DND-41 (cell line): ENCODE measurements at regions not wholly inside any gene's neighbourhood (a gene's known extent, or its start where the extent isn't known, plus 50 kb on each side); places are given as distances from the start of the nearest gene placed in this dataset.

Experiments
- ATAC-seq: fragments of 200-7000 bp; cut with Tn5 transposase; 3 replicates; pipeline ENCODE4 v1.9.1; 2021; ENCODE audit warnings: low read depth; ENCODE audit not compliant: insufficient read depth
- DNase-seq: peaks from one replicate; pipeline ENCODE4 v3.0.0-alpha.2; 2020
- H2AFZ ChIP-seq: 2 replicates; pipeline ENCODE4 v1.6.0; 2012; ENCODE audit warnings: low read depth, low read length
- H3K27ac ChIP-seq: 2 replicates; pipeline ENCODE4 v1.5.1; 2012; ENCODE audit warnings: low read length, inconsistent platforms
- H3K27me3 ChIP-seq: fragments of 200-600 bp; sonication (generic); 2 replicates; pipeline ENCODE4 v1.6.0; 2012; ENCODE audit warnings: low read length, mild to moderate bottlenecking, inconsistent platforms; ENCODE audit not compliant: insufficient read depth, poor library complexity
- H3K36me3 ChIP-seq: 2 replicates; pipeline ENCODE4 v1.5.1; 2012; ENCODE audit warnings: low read length, inconsistent platforms; ENCODE audit not compliant: insufficient read depth
- H3K4me1 ChIP-seq: 2 replicates; pipeline ENCODE4 v1.5.1; 2012; ENCODE audit warnings: mild to moderate bottlenecking, low read length; ENCODE audit not compliant: insufficient read depth
- H3K4me2 ChIP-seq: 2 replicates; pipeline ENCODE4 v1.6.0; 2012; ENCODE audit warnings: mild to moderate bottlenecking, moderate library complexity, low read length, inconsistent platforms; ENCODE audit not compliant: insufficient read depth
- H3K4me3 ChIP-seq, 2 experiments: fragments of 200-600 bp in 1 of 2; shearing (Covaris generic) in 1 of 2; 2 replicates each; pipeline ENCODE4 v1.5.1; 2012 to 2016; ENCODE audit warnings: inconsistent platforms in 2 of 2, low read length in 2 of 2, mild to moderate bottlenecking in 2 of 2, low read depth in 1 of 2, moderate library complexity in 1 of 2
- H3K79me2 ChIP-seq: 2 replicates; pipeline ENCODE4 v1.6.0; 2012; ENCODE audit warnings: low read length, inconsistent platforms; ENCODE audit not compliant: insufficient read depth
- H3K9ac ChIP-seq: 2 replicates; pipeline ENCODE4 v1.6.0; 2012; ENCODE audit warnings: low read depth, mild to moderate bottlenecking, inconsistent platforms, low read length, moderate library complexity
- H3K9me3 ChIP-seq: 2 replicates; pipeline ENCODE4 v1.5.1; 2012; ENCODE audit warnings: low read length, moderate library complexity, mild to moderate bottlenecking, inconsistent platforms; ENCODE audit not compliant: insufficient read depth, severe bottlenecking
- H4K20me1 ChIP-seq: 2 replicates; pipeline ENCODE4 v1.6.0; 2012; ENCODE audit warnings: low read length; ENCODE audit not compliant: insufficient read depth
- EZH2 ChIP-seq: IDR thresholded peaks from 3 replicates; pipeline ENCODE4 v1.6.1; 2012; ENCODE audit warnings: borderline replicate concordance, low read depth, mild to moderate bottlenecking, moderate library complexity, low read length, inconsistent platforms; ENCODE audit not compliant: severe bottlenecking
- TF ChIP-seq, protein P1 (sequence below): IDR thresholded peaks from 2 replicates; pipeline ENCODE4 v1.5.1; 2012; ENCODE audit warnings: borderline replicate concordance, low read length, moderate library complexity, mild to moderate bottlenecking; ENCODE audit not compliant: poor library complexity, severe bottlenecking; ENCODE audit errors: extremely low read depth

DNA sequence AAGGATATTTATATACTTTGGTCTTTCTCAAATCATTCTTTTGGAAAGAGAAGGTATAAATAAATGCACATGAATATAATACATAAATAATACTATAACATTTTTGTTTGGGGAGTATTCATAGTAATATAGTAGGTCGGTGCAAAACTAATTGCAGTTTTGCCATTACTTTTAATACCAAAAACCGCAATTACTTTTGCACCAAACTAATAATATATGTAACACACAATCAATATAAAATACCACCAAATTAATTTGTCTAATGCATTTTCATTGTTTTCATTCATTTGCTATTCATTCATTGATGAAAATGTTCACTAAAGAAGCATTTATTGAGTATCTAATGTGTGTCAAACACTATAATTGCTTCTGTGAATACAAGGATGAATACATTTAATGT is 219.0 kb downstream of the RWDD3 start:
- Histone ChIP-seq H3K9me3 (no peaks in the 10 kb centered on the region), H2AFZ (no peak overlapping the region), H3K4me1 (no peaks in the 10 kb centered on the region), H4K20me1 (no peaks in the 10 kb centered on the region), H3K4me2 (no peak overlapping the region), H3K4me3 (no peak overlapping the region), H3K27me3 (no peaks in the 10 kb centered on the region), H3K27ac (no peak overlapping the region), H3K9ac (no peak overlapping the region), H3K79me2 (no peaks in the 10 kb centered on the region), H3K36me3 (no peaks in the 10 kb centered on the region)
- DNase-seq (no peak), ATAC-seq (no peak)
- no peak for TF ChIP-seq EZH2
- TF ChIP-seq, protein P1, sequence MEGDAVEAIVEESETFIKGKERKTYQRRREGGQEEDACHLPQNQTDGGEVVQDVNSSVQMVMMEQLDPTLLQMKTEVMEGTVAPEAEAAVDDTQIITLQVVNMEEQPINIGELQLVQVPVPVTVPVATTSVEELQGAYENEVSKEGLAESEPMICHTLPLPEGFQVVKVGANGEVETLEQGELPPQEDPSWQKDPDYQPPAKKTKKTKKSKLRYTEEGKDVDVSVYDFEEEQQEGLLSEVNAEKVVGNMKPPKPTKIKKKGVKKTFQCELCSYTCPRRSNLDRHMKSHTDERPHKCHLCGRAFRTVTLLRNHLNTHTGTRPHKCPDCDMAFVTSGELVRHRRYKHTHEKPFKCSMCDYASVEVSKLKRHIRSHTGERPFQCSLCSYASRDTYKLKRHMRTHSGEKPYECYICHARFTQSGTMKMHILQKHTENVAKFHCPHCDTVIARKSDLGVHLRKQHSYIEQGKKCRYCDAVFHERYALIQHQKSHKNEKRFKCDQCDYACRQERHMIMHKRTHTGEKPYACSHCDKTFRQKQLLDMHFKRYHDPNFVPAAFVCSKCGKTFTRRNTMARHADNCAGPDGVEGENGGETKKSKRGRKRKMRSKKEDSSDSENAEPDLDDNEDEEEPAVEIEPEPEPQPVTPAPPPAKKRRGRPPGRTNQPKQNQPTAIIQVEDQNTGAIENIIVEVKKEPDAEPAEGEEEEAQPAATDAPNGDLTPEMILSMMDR, result no peak

DNA sequence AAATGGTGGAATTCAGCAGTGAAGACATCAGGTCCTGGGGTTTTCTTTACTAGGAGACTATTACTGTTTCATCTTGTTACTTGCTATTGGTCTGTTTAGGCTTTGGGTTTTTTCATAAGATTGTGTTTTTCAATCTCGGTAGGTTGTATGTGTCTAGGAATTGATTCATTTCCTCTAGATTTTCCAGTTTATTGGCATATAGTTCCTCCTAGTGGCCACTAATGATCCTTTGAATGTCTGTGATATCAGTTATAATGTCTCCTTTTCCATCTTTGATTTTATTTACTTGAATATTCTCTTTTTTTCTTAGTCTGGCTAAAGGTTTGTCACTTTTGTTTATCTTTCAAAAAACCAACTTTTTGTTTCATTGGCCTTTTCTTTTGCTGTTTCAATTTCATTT is 233.0 kb downstream of the RWDD3 start:
- Histone ChIP-seq H3K4me2 (no peak overlapping the region), H3K4me1 (no peaks in the 10 kb centered on the region), H2AFZ (no peak overlapping the region), H3K79me2 (no peaks in the 10 kb centered on the region), H3K27me3 (no peaks in the 10 kb centered on the region), H3K27ac (no peak overlapping the region), H3K36me3 (no peaks in the 10 kb centered on the region), H4K20me1 (no peaks in the 10 kb centered on the region), H3K9ac (no peak overlapping the region), H3K4me3 (no peak overlapping the region), H3K9me3 (no peaks in the 10 kb centered on the region)
- DNase-seq (no peak), ATAC-seq (no peak)
- TF ChIP-seq, protein P1, result no peak
- no peak for TF ChIP-seq EZH2

DNA sequence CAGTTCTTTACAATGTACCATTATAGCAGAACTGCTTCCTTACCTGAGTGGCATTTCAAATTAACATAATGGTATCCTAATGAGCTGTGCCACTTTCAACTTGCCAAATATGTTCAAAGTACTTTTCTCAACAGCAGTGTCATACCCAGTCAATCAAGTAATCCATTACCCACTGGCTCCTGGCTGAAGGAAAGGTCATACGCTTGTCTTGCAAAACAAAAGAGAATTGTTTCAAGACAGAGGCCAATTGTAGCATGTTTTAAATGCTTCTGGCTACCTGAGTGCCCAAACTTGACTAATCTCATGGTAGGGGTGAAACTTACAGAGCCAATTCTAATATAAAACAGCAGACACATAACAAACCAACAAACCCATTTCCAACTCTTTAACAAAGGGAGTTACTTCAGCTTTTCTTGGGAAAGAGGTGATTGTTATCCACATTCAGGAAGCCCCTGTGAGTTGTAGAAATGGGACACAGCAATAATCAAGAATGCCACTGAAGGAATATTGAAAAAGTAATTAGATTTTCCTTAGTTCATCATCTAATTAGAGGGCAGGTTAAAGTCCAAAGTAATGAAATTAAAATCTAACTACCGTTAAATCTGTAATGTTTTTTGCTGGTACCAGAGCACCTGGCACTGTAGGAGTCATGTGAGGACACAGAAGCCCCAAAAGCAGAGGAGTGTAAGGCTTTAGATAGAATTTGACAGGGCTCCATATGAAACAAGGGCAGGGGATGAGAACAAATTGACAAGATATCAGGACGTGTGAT is 241.9 kb downstream of the RWDD3 start:
- Histone ChIP-seq H3K27ac (no peak overlapping the region), H3K9me3 (peaks cover 2% of the 10 kb centered on the region), H3K36me3 (no peaks in the 10 kb centered on the region), H3K4me1 (no peaks in the 10 kb centered on the region), H4K20me1 (no peaks in the 10 kb centered on the region), H3K4me2 (no peak overlapping the region), H3K27me3 (no peaks in the 10 kb centered on the region), H3K9ac (no peak overlapping the region), H2AFZ (no peak overlapping the region), H3K79me2 (no peaks in the 10 kb centered on the region), H3K4me3 (no peak overlapping the region)
- DNase-seq (no peak), ATAC-seq (no peak)
- TF ChIP-seq EZH2, result no peak
- TF ChIP-seq, protein P1, result no peak
